Thyroid gland (tissue), 4 donors: ENCODE measurements at regions not wholly inside any gene's neighbourhood (a gene's known extent, or its start where the extent isn't known, plus 50 kb on each side); places are given as distances from the start of the nearest gene placed in this dataset.

Experiments
- CTCF ChIP-seq, 6 experiments: fragments of 200-600 bp in 3 of 6; fragments of 450-650 bp in 3 of 6; sonication (generic) in 3 of 6; IDR thresholded peaks; one replicate each; pipeline ENCODE4 v1.5.1; 2016 to 2019; ENCODE audit warnings: antibody characterized with exemption in 6 of 6, mild to moderate bottlenecking in 2 of 6, inconsistent platforms in 1 of 6, moderate library complexity in 1 of 6
- POLR2A ChIP-seq, 2 donors: fragments of 450-650 bp; IDR thresholded peaks; one replicate each; pipeline ENCODE4 v1.6.1; 2017; ENCODE audit warnings: antibody characterized with exemption in 2 of 2, mild to moderate bottlenecking in 2 of 2, moderate library complexity in 1 of 2

GRCh38 chr20:17062712-17063111, 164.1 kb upstream of the PCSK2 start:
- TF ChIP-seq POLR2A (IDR thresholded peaks at IDR 0.05) (no peak), CTCF (IDR thresholded peaks at IDR 0.05) (no peak)
